ENCODE measurements at regions not wholly inside any gene's neighbourhood (a gene's known extent, or its start where the extent isn't known, plus 50 kb on each side); places are given as distances from the start of the nearest gene placed in this dataset.
"Not testable (repeated sequence)": the region's sequence is repeated elsewhere in the genome, so short reads cannot be mapped to it uniquely, and the experiment has no call there.

DNA sequence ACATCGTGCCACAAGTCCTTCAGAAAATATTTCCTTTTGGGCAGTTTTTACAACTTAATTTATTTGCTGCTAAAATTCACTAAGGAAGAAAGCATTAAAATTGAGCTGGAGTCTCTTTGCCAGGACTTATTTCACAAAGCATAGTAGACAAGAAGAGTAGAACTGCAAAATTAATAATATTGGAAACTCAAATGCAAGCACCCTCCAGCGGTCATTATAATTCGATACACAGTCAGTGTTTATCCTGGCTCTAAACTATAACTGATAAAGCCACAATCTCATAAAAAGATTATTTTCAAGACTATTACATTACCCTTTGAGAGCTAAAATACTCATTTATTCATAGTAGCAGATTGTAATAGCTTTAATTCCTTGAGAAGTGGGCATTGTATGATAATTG, 655.4 kb downstream of the RWDD3 start:
- Histone ChIP-seq H3K9me3 (peaks cover 0 to 4% (median 0%) of the 10 kb centered on the region in 3 donors), H3K4me1 (no peaks in the 10 kb centered on the region), H3K27me3 (no peaks in the 10 kb centered on the region), H3K36me3 (replicated peaks in 1 of 2; ENCODE audit: insufficient read depth in 1 of 2, low read depth in 2 of 2) (no peaks in the 10 kb centered on the region), H3K27ac (no peak overlapping the region), H3K4me3 (no peak overlapping the region)
- 25 to 26% methylated on average over 3 of the region's 3 CpGs for WGBS, 2 donors
- TF ChIP-seq, protein P1, sequence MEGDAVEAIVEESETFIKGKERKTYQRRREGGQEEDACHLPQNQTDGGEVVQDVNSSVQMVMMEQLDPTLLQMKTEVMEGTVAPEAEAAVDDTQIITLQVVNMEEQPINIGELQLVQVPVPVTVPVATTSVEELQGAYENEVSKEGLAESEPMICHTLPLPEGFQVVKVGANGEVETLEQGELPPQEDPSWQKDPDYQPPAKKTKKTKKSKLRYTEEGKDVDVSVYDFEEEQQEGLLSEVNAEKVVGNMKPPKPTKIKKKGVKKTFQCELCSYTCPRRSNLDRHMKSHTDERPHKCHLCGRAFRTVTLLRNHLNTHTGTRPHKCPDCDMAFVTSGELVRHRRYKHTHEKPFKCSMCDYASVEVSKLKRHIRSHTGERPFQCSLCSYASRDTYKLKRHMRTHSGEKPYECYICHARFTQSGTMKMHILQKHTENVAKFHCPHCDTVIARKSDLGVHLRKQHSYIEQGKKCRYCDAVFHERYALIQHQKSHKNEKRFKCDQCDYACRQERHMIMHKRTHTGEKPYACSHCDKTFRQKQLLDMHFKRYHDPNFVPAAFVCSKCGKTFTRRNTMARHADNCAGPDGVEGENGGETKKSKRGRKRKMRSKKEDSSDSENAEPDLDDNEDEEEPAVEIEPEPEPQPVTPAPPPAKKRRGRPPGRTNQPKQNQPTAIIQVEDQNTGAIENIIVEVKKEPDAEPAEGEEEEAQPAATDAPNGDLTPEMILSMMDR (IDR thresholded peaks at IDR 0.05), result no peak
- no peak for TF ChIP-seq POLR2A (IDR thresholded peaks at IDR 0.05)
- intact Hi-C loops (cut with DNase I), result no loop called here
- ATAC-seq (no peak), DNase-seq (no peak)

DNA sequence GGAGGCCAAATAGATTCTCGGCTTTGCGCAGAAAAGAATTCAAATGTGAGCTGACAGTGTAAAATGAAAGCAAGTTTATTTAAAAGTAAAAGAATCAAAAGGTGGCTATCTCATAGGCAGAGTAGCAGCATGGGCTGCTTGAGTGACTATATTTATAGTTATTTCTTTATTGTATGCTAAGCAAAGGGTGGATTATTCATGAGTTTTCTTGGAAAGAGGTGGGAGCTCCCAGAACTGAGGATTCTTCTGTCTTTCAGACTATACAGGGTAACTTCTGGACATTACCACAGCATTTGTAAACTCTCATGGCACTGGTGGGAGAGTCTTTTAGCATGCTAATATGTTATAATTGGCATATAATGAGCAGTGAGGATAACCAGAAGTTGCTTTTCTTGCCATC, 659.9 kb downstream of the RWDD3 start:
- DNase-seq, result no peak
- TF ChIP-seq POLR2A (IDR thresholded peaks at IDR 0.05), result no peak
- H3K4me1 ChIP-seq, result no peaks in the 10 kb centered on the region
- no peak overlapping the region for H3K4me3 ChIP-seq
- no peak overlapping the region for H3K27ac ChIP-seq
- intact Hi-C loops (cut with DNase I), result no loop called here
- 79 to 90% methylated on average over 2 of the region's 2 CpGs for WGBS, 2 donors
- peaks cover 0 to 4% (median 0%) of the 10 kb centered on the region in 3 donors for H3K9me3 ChIP-seq
- H3K36me3 ChIP-seq (replicated peaks in 1 of 2; ENCODE audit: insufficient read depth in 1 of 2, low read depth in 2 of 2), result no peaks in the 10 kb centered on the region
- no peaks in the 10 kb centered on the region for H3K27me3 ChIP-seq
- no peak for ATAC-seq

DNA sequence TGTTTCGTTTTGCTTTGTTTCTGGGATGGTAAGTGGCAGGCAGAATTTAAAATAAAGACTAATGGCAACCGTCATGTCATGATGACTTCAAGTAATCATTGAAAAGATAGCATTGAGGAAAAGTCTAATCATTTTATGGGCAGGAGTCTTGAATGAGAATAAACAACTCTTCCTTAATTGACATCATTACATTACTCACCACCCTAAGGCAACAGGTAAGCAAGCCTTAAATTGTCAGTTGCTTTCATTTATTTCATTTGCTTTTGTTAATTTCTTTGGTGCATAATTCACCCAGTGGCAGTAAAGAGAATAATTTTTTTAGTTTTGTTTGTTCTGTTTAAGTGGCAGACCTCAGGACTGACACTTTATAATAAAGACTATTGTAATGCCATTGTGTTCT, 669.0 kb downstream of the RWDD3 start:
- intact Hi-C loops (cut with DNase I), result no loop called here
- TF ChIP-seq, protein P1 (IDR thresholded peaks at IDR 0.05), result no peak
- TF ChIP-seq POLR2A (IDR thresholded peaks at IDR 0.05), result no peak
- ATAC-seq, result no peak
- Histone ChIP-seq H3K4me3 (no peak overlapping the region), H3K27me3 (no peaks in the 10 kb centered on the region), H3K9me3 (no peaks in the 10 kb centered on the region), H3K36me3 (replicated peaks in 1 of 2; ENCODE audit: insufficient read depth in 1 of 2, low read depth in 2 of 2) (no peaks in the 10 kb centered on the region), H3K27ac (no peak overlapping the region), H3K4me1 (no peaks in the 10 kb centered on the region)
- no peak for DNase-seq
- WGBS, 2 donors, result 48 to 50% methylated on average over 2 of the region's 2 CpGs

DNA sequence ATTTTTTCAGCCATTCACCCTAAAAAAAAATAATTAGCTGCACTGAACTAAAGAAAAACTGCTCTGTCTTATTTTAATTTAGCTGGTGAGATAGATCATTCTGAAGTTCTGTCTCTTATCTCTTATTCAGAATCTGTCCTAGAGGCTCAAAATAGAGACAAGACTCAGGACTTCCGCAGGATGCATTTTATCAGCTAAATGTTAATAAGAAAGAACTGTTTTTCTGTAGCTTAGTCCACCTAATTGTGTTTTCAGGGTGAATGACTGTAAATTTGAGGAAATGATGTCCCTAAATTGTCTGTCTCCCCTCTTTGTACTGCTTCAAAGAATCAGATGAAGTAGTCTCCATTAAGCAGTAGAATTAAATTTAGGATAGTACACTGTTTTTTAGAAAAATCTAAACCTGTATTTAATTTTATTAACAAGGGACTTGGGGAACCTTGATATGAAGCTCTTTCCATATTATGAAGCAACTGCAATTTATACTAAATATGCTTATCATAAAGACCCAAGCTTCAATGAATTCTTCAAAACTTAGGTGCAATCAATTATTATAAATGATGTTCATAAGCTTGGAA, 671.9 kb downstream of the RWDD3 start:
- no peaks in the 10 kb centered on the region for H3K36me3 ChIP-seq (replicated peaks in 1 of 2; ENCODE audit: insufficient read depth in 1 of 2, low read depth in 2 of 2)
- H3K27me3 ChIP-seq, result no peaks in the 10 kb centered on the region
- intact Hi-C loops (cut with DNase I), result no loop called here
- TF ChIP-seq, protein P1 (IDR thresholded peaks at IDR 0.05), result no peak
- TF ChIP-seq POLR2A (IDR thresholded peaks at IDR 0.05), result no peak
- H3K4me1 ChIP-seq, result no peaks in the 10 kb centered on the region
- H3K27ac ChIP-seq, result no peak overlapping the region
- WGBS, 2 donors, result 40 to 60% methylated on average over 1 of the region's 1 CpG
- ATAC-seq (no peak), DNase-seq (no peak)
- H3K4me3 ChIP-seq, result no peak overlapping the region
- H3K9me3 ChIP-seq, result no peaks in the 10 kb centered on the region

DNA sequence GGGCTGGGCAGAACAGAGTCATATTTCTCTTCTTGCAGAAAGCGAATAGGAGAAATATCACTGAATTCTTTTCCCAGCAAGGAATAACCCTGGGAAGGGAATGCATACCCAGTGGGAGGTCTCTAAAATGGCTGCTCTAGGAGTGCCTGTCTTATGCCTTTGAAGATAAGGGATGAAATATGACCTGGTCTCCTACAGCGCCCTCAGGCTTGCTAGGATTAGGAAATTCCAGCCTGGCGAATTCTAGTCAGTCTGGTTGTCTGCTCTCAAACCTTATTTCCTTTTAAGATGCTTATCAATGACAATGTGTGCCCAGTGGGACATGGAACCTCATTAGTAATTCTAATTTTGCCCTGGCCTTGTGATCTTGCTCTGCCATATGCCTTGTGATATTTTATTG, 677.7 kb downstream of the RWDD3 start:
- H3K4me1 ChIP-seq; H3K9me3 ChIP-seq; DNase-seq; H3K27ac ChIP-seq; intact Hi-C loops (cut with DNase I); ATAC-seq; H3K4me3 ChIP-seq; H3K36me3 ChIP-seq (replicated peaks in 1 of 2; ENCODE audit: insufficient read depth in 1 of 2, low read depth in 2 of 2); H3K27me3 ChIP-seq: not testable (repeated sequence)
- WGBS, 2 donors, result 62% methylated on average over 3 of the region's 3 CpGs

DNA sequence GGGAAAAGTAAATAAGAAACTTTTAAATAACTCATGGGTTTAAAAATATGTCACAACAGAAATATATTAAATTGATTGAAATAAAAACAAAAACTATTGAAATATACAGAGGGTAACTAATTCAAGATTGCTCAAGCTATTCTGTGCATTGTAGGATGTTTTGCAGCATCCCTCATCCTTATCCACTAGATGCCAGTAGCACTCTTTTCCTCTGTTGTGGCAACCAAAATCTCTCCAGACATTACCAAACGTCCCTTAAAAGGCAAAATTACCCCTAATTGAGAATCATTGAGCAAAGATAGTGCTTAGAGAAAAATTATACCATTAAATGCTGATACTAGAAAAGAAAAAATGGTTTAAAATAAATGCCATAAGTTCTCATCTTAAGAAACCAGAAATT, 682.6 kb downstream of the RWDD3 start:
- no peaks in the 10 kb centered on the region for H3K4me1 ChIP-seq
- TF ChIP-seq, protein P1 (IDR thresholded peaks at IDR 0.05), result no peak
- no peak for TF ChIP-seq POLR2A (IDR thresholded peaks at IDR 0.05)
- H3K36me3 ChIP-seq (replicated peaks in 1 of 2; ENCODE audit: insufficient read depth in 1 of 2, low read depth in 2 of 2), result no peaks in the 10 kb centered on the region
- 2 to 3% methylated on average over 1 of the region's 1 CpG for WGBS, 2 donors
- intact Hi-C loops (cut with DNase I), result no loop called here
- DNase-seq (no peak), ATAC-seq (no peak)
- H3K27me3 ChIP-seq, result no peaks in the 10 kb centered on the region
- H3K9me3 ChIP-seq, result no peaks in the 10 kb centered on the region
- no peak overlapping the region for H3K27ac ChIP-seq
- no peak overlapping the region for H3K4me3 ChIP-seq
